ENCODE measurements at regions not wholly inside any gene's neighbourhood (a gene's known extent, or its start where the extent isn't known, plus 50 kb on each side); places are given as distances from the start of the nearest gene placed in this dataset.
A peak's percentile ranks its signal among the peaks of the same experiment; 100 is the strongest.

DNA sequence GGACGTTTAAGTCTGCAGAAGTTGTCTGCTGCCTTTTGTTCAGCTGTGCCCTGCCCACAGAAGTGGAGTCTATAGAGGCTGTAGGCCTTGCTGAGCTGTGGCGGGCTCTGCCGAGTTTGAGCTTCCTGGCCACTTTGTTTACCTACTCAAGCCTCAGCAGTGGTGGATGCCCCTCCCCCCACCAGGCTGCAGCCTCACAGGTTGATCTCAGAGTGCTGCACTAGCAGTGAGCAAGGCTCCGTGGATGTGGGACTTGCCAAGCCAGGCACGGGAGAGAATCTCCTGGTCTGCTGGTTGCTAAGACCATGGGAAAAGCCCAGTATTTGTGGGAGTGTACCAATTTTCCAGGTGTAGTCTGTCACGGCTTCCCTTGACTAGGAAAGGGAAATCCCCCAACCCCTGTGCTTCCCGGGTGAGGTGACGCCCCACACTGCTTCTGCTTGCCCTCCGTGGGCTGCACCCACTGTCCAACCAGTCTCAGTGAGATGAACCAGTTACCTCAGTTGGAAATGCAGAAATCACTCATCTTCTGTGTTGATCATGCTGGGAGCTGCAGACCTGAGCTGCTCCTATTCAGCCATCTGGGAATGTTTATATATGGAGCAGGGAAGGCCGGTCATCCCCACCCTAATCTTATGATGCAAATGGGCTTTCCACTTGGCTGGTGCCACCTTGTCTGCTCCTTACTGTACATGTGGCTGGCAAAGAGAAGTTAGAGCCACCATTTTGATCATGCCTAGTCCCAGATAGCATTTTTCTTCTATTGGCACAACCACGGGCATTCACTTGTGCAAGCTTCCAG is 156.9 kb upstream of the ITGA6 start:
- Histone ChIP-seq H3K27ac (ENCODE audit: low read depth, low read length) (no peak overlapping the region), H3K27me3 (replicated peaks in 1 of 4; ENCODE audit: control insufficient read depth in 3 of 4, extremely low read depth in 1 of 4, insufficient read depth in 3 of 4, low read length in 3 of 4) (no peaks in the 10 kb centered on the region), H2BK120ac (replicated peaks; ENCODE audit: low read depth, low read length) (no peak overlapping the region), H4K91ac (replicated peaks; ENCODE audit: insufficient read length, low read length) (no peak overlapping the region), H2BK12ac (ENCODE audit: low read depth, low read length) (peak overlapping the region; percentile 22; the same call in 1 of the 2 replicates), H3K4me3 (ENCODE audit: extremely low read depth in 1 of 4, insufficient read depth in 2 of 4, low read depth in 3 of 4, low read length in 4 of 4) (no peak overlapping the region), H4K8ac (ENCODE audit: extremely low read depth, insufficient read depth, low read length) (no peak overlapping the region), H2AFZ (ENCODE audit: low read length) (peak overlapping the region; percentile 48; the same call in 1 of the 2 replicates), H3K56ac (replicated peaks; ENCODE audit: insufficient read length, low read depth, low read length) (no peak overlapping the region), H3K4me2 (ENCODE audit: insufficient read depth in 1 of 2, low read depth in 2 of 2, low read length in 2 of 2) (peak overlapping the region in 1 of 2 experiments; percentile 10; a peak in 2 of 4 replicates), H2AK5ac (ENCODE audit: low read depth, low read length) (no peak overlapping the region), H3K4ac (replicated peaks; ENCODE audit: insufficient read length, low read depth, low read length) (no peak overlapping the region), H3K36me3 (ENCODE audit: control insufficient read depth in 2 of 4, insufficient read depth in 4 of 4, low read length in 3 of 4) (no peaks in the 10 kb centered on the region), H3K79me1 (ENCODE audit: low read depth, low read length) (no peaks in the 10 kb centered on the region), H2BK5ac (ENCODE audit: low read depth, low read length) (no peak overlapping the region), H4K20me1 (replicated peaks in 1 of 2; ENCODE audit: control insufficient read depth in 1 of 2, insufficient read depth in 2 of 2, low read length in 2 of 2) (no peaks in the 10 kb centered on the region), H4K5ac (ENCODE audit: insufficient read length, low read depth, low read length) (peak overlapping the region; percentile 29), H3K79me2 (ENCODE audit: control insufficient read depth in 1 of 2, insufficient read depth in 2 of 2, low read length in 2 of 2) (no peaks in the 10 kb centered on the region), H3K23ac (ENCODE audit: insufficient read length) (no peak overlapping the region), H3K4me1 (replicated peaks in 1 of 4; ENCODE audit: control insufficient read depth in 3 of 4, insufficient read depth in 4 of 4, low read length in 3 of 4) (peaks cover 3 to 10% (median 7%) of the 10 kb centered on the region in 4 experiments), H3K14ac (ENCODE audit: insufficient read length) (no peak overlapping the region), H2BK15ac (ENCODE audit: low read length) (no peak overlapping the region), H3K9ac (replicated peaks in 1 of 4; ENCODE audit: extremely low read depth in 1 of 4, low read depth in 3 of 4, low read length in 3 of 4) (no peak overlapping the region), H2BK20ac (ENCODE audit: low read length) (peak overlapping the region; percentile 63; the same call in 1 of the 2 replicates), H3K9me3 (ENCODE audit: insufficient read depth in 2 of 2, low read depth in 1 of 2, low read length in 1 of 2) (no peaks in the 10 kb centered on the region), H3K18ac (ENCODE audit: extremely low read depth, low read length) (peak overlapping the region; percentile 61), H3K23me2 (ENCODE audit: low read depth, low read length) (no peaks in the 10 kb centered on the region)
- POLR2A ChIA-PET (ENCODE audit: partially characterized antibody): interaction anchor here (1.0 kb wide), 1 partner anchor 11 kb away, joined by 3 read pairs; no protein-coding TSS in a partner anchor
- TF ChIP-seq RBBP5 (IDR thresholded peaks at IDR 0.05; ENCODE audit: borderline replicate concordance, low read depth, low read length): no peak
- TF ChIP-seq, protein P1, sequence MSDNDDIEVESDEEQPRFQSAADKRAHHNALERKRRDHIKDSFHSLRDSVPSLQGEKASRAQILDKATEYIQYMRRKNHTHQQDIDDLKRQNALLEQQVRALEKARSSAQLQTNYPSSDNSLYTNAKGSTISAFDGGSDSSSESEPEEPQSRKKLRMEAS (IDR thresholded peaks at IDR 0.05): 0 out of 2 replicates have a peak, but pooled peaks have one; percentile 13
- peak; percentile 29 for TF ChIP-seq ASH2L (IDR thresholded peaks at IDR 0.05; ENCODE audit: low read length)
- CTCF ChIA-PET (ENCODE audit: partially characterized antibody): interaction anchor here (0.6 to 2.4 kb wide), 6 partner anchors 9 to 191 kb away, joined by 3 to 6 read pairs (median 4); no protein-coding TSS in a partner anchor
- DNase-seq (ENCODE audit: low read depth in 1 of 2, low spot score in 2 of 2) (peak in 1 of 2 experiments; percentile 66), FAIRE-seq (no peak)
- WGBS, 2 experiments (ENCODE audit: extremely low coverage in 1 of 2, insufficient coverage in 1 of 2, insufficient read length in 1 of 2, insufficient replicate concordance in 2 of 2, low coverage in 1 of 2, low lambda C conversion rate in 2 of 2, missing lambda C conversion rate in 1 of 2): 67% methylated on average over 11 of the region's 11 CpGs; no CpG with 5 or more reads in 1 of the 2 experiments
